HCT116 (cell line): ENCODE measurements at regions not wholly inside any gene's neighbourhood (a gene's known extent, or its start where the extent isn't known, plus 50 kb on each side); places are given as distances from the start of the nearest gene placed in this dataset.

ENCODE experiments used
- ATAC-seq: fragments of 200-7000 bp; cut with Tn5 transposase; 2 replicates; pipeline ENCODE4 v1.9.1; 2020; ENCODE audit warnings: mild to moderate bottlenecking, moderate library complexity
- BruUV-seq: library from RNA; stranded (reverse); fragments of 400-500 nt; replicated peaks from 2 replicates; lab custom pipeline; 2021; lab: Mats Ljungman, UMichigan
- CTCF ChIA-PET: fragments of 300-600 bp; sonication (Branson Sonifier 250); formaldehyde crosslinking; loops from one replicate; lab custom pipeline; 2021; ENCODE audit warnings: antibody characterized with exemption; lab: Charles Lee
- POLR2A ChIA-PET: fragments of 300-600, 350-600 bp; sonication (Branson Sonifier 250); formaldehyde crosslinking; loops from one replicate; lab custom pipeline; 2021; ENCODE audit warnings: antibody characterized with exemption; lab: Charles Lee
- RAD21 ChIA-PET, 2 experiments: fragments of 300-600 bp; sonication (Branson Sonifier 250); formaldehyde crosslinking; loops; one replicate each; lab custom pipeline; 2023; ENCODE audit warnings: low total read pairs in 2 of 2; ENCODE audit not compliant: uncharacterized antibody in 2 of 2, unreplicated experiment in 2 of 2, low non-redundant PET in 1 of 2; lab: Charles Lee
- DNase-seq: peaks from one replicate; pipeline ENCODE4 v3.0.0-alpha.2; 2010; ENCODE audit warnings: low read depth, low spot score
- H2AFZ ChIP-seq: fragments of 200-600 bp; shearing (Covaris generic), sonication (generic); 2 replicates; pipeline ENCODE4 v1.6.1; 2017; ENCODE audit warnings: low read depth, mixed run types, mixed read lengths, antibody characterized with exemption, low read length; ENCODE audit not compliant: poor library complexity, severe bottlenecking
- H3K27ac ChIP-seq: 2 replicates; pipeline ENCODE4 v1.5.1; 2012; ENCODE audit warnings: low read depth, low read length
- H3K27me3 ChIP-seq: fragments of 200-600 bp; sonication (generic); 2 replicates; pipeline ENCODE4 v1.6.1; 2016; ENCODE audit warnings: mixed run types, low read length, mixed read lengths; ENCODE audit not compliant: insufficient read depth
- H3K36me3 ChIP-seq, 2 experiments: fragments of 200-500 bp in 1 of 2; fragments of 200-600 bp in 1 of 2; sonication (Bioruptor generic) in 1 of 2; sonication (generic) in 1 of 2; 2 replicates each; pipeline versions ENCODE4 v1.5.1 to v1.6.1; 2014 to 2016; ENCODE audit warnings: low read length in 2 of 2, inconsistent platforms in 1 of 2, mixed read lengths in 1 of 2, mixed run types in 1 of 2; ENCODE audit not compliant: insufficient read depth in 2 of 2, control insufficient read depth in 1 of 2
- H3K4me1 ChIP-seq, 2 experiments: fragments of 200-600 bp in 1 of 2; sonication (generic) in 1 of 2; 2 replicates each; pipeline versions ENCODE4 v1.5.1 to v1.6.1; 2012 to 2017; ENCODE audit warnings: low read length in 2 of 2, inconsistent platforms in 1 of 2, mild to moderate bottlenecking in 1 of 2, mixed read lengths in 1 of 2, mixed run types in 1 of 2, moderate library complexity in 1 of 2; ENCODE audit not compliant: insufficient read depth in 2 of 2, control insufficient read depth in 1 of 2
- H3K4me2 ChIP-seq: fragments of 200-600 bp; sonication (generic); 2 replicates; pipeline ENCODE4 v1.6.1; 2017; ENCODE audit warnings: mixed run types, low read length, mixed read lengths
- H3K4me3 ChIP-seq, 2 experiments: fragments of 200-600 bp in 1 of 2; sonication (generic) in 1 of 2; replicated peaks in 1 of 2; 2 replicates each; pipeline ENCODE4 v1.5.1; 2011 to 2016; ENCODE audit warnings: low read length in 2 of 2, control low read depth in 1 of 2, low read depth in 1 of 2, mild to moderate bottlenecking in 1 of 2, mixed read lengths in 1 of 2, mixed run types in 1 of 2
- H3K79me2 ChIP-seq: fragments of 200-600 bp; sonication (generic); 2 replicates; pipeline ENCODE4 v1.6.1; 2017; ENCODE audit warnings: mild to moderate bottlenecking, mixed run types, low read length, moderate library complexity, mixed read lengths; ENCODE audit not compliant: insufficient read depth
- H3K9ac ChIP-seq: fragments of 200-600 bp; sonication (generic); 2 replicates; pipeline ENCODE4 v1.6.1; 2016; ENCODE audit warnings: low read length, mixed read lengths
- H3K9me2 ChIP-seq: fragments of 200-600 bp; sonication (generic), shearing (Covaris generic); 2 replicates; pipeline ENCODE4 v1.6.1; 2017; ENCODE audit warnings: mixed run types, mild to moderate bottlenecking, moderate library complexity; ENCODE audit not compliant: insufficient read depth
- H3K9me3 ChIP-seq, 2 experiments: fragments of 200-500 bp in 1 of 2; fragments of 200-600 bp in 1 of 2; sonication (Bioruptor generic) in 1 of 2; sonication (generic) in 1 of 2; 2 replicates each; pipeline ENCODE4 v1.6.1; 2014 to 2017; ENCODE audit warnings: low read length in 2 of 2, mixed read lengths in 2 of 2, inconsistent platforms in 1 of 2, low read depth in 1 of 2, mild to moderate bottlenecking in 1 of 2, mixed run types in 1 of 2, moderate library complexity in 1 of 2; ENCODE audit not compliant: control insufficient read depth in 1 of 2, insufficient read depth in 1 of 2
- H4K20me1 ChIP-seq: fragments of 200-600 bp; sonication (generic), shearing (Covaris generic); 2 replicates; pipeline ENCODE4 v1.6.1; 2017; ENCODE audit warnings: mixed run types, mild to moderate bottlenecking, moderate library complexity; ENCODE audit not compliant: insufficient read depth
- CTCF ChIP-seq, 3 experiments: fragments of 200-600 bp in 1 of 3; sonication (generic) in 1 of 3; IDR thresholded peaks in 2 of 3; conservative IDR thresholded peaks in 1 of 3; 2 replicates each; pipeline ENCODE4 v1.5.1; 2012 to 2017; ENCODE audit warnings: low read depth in 2 of 3, low read length in 2 of 3, antibody characterized with exemption in 1 of 3, borderline replicate concordance in 1 of 3, control low read depth in 1 of 3, mild to moderate bottlenecking in 1 of 3, mixed read lengths in 1 of 3, mixed run types in 1 of 3, moderate library complexity in 1 of 3; ENCODE audit not compliant: insufficient read depth in 1 of 3
- EGR1 ChIP-seq: IDR thresholded peaks from 2 replicates; pipeline ENCODE4 v1.6.1; 2012; ENCODE audit warnings: low read depth
- FOSL1 ChIP-seq: IDR thresholded peaks from 2 replicates; pipeline ENCODE4 v1.6.1; 2012; ENCODE audit warnings: low read depth
- YY1 ChIP-seq: IDR thresholded peaks from 2 replicates; pipeline ENCODE4 v1.6.1; 2011; ENCODE audit warnings: low read length, low read depth, moderate library complexity, mild to moderate bottlenecking; ENCODE audit not compliant: insufficient replicate concordance; ENCODE audit errors: extremely low read depth
- intact Hi-C: fragments of 100-400 bp; cut with micrococcal nuclease; formaldehyde crosslinking; loops from 2 replicates; pipeline ENCODE4 v1.10.0; 2022
- TF ChIP-seq, protein P1 (sequence below): IDR thresholded peaks from 2 replicates; pipeline ENCODE4 v1.6.1; 2012

DNA sequence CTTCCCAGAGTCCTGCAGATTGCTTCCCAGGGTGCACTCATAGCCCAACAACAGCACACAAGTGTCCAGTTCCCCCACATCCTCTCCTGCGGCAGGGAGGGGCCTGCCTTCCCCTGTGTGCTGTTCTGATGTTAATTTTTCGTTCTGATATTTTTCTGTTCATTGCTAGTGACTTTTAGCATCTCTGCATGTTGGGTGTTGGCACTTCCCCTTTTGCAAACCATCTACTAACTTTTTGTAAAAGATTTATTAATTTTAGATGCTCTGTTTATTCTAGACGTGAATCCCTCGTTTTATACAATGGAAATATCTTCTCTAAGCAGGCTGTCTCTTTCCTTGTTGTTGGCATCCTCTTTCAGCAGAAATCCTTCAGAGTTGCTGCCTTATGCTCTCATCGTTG, 97.3 kb upstream of the DAP start (continued):
- TF ChIP-seq YY1 (no peak), FOSL1 (no peak), EGR1 (no peak), CTCF (IDR thresholded peaks at IDR 0.05 in 2 of 3, conservative IDR thresholded peaks at IDR 0.05 in 1 of 3; ENCODE audit: borderline replicate concordance in 1 of 3, insufficient read depth in 1 of 3, low read depth in 2 of 3, low read length in 2 of 3) (no peak)
- TF ChIP-seq, all 23 proteins: peak for 0

DNA sequence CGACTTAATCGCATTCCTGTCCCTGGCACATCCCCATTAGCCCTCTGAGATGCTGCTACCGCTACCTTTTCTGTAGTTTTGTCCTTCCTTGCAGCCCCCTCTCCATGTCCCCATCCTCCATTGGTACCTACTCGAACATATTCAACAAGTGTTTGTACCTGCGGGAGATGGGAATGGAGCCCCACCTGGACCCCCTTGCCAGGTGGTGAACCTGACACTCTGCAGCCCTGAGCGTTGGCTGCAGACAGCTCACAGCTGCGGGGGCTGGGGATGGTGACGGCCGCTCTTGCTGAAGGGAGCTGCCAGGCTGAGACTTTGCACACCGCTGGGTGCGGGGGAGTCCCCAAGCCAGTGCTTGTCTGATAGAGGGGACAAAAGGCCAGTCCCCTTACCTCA, 96.3 kb upstream of the DAP start:
- Histone ChIP-seq H2AFZ (no peak overlapping the region), H3K9me3 (no peaks in the 10 kb centered on the region), H3K4me3 (no peak overlapping the region), H3K79me2 (no peaks in the 10 kb centered on the region), H3K36me3 (no peaks in the 10 kb centered on the region), H3K4me2 (no peak overlapping the region), H4K20me1 (no peaks in the 10 kb centered on the region), H3K27me3 (peaks cover 15% of the 10 kb centered on the region; the same call in 1 of the 2 replicates), H3K4me1 (no peaks in the 10 kb centered on the region), H3K9me2 (no peaks in the 10 kb centered on the region), H3K9ac (no peak overlapping the region), H3K27ac (no peak overlapping the region)
- TF ChIP-seq, protein P1, sequence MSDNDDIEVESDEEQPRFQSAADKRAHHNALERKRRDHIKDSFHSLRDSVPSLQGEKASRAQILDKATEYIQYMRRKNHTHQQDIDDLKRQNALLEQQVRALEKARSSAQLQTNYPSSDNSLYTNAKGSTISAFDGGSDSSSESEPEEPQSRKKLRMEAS: no peak
- peak in 1 of 3 experiments; percentile 10; a peak in 1 of 6 replicates for TF ChIP-seq CTCF (IDR thresholded peaks at IDR 0.05 in 2 of 3, conservative IDR thresholded peaks at IDR 0.05 in 1 of 3; ENCODE audit: borderline replicate concordance in 1 of 3, insufficient read depth in 1 of 3, low read depth in 2 of 3, low read length in 2 of 3)
- POLR2A ChIA-PET: no interaction called here
- no TSS peak for BruUV-seq
- intact Hi-C loops: no loop called here
- RAD21 ChIA-PET: interaction anchor here in 1 of 2 experiments (0.7 kb wide), 1 partner anchor 162 kb away, joined by 3 read pairs; no protein-coding TSS in a partner anchor
- DNase-seq (no peak), ATAC-seq (peak; percentile 15; the same call in 1 of the 2 replicates)
- CTCF ChIA-PET: no interaction called here
